NCI-H1930 (cell line): ENCODE measurements at regions not wholly inside any gene's neighbourhood (a gene's known extent, or its start where the extent isn't known, plus 50 kb on each side); places are given as distances from the start of the nearest gene placed in this dataset.

ENCODE experiments used
- DNase-seq, 2 experiments: peaks; one replicate each; lab custom pipeline; 2025; lab: John Stamatoyannopoulos, UW

GRCh38 chr3:34381243-34381642 is 582.8 kb downstream of the PDCD6IP start:
- no peak for DNase-seq

GRCh38 chr3:34382859-34383258 is 584.4 kb downstream of the PDCD6IP start:
- no peak for DNase-seq

DNA sequence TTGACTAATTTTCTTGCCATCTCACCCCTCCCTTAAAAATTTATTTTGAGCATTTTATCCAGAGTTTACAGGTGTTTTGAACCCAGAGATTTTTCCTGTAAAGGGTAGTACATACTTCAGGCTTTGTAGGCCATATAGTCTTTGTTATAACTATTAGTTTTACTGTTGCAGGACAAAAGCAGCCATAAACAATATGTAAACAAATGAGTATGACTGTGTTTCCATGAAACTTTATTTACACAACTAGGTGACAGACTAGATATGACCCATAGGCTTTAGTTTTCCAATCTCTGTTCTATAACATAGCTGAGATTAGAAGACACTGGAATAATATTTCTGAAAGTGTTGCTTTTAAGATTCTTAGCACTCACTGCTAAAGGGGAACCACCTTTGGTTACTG is 587.9 kb downstream of the PDCD6IP start:
- DNase-seq = no peak

GRCh38 chr3:34387826-34388564 is 589.6 kb downstream of the PDCD6IP start:
- DNase-seq = no peak

- DNase-seq = no peak
Measured at GRCh38 chr3:34388830-34389229, 590.4 kb downstream of the PDCD6IP start.

- DNase-seq = no peak
Measured at GRCh38 chr3:34394978-34395748, 596.7 kb downstream of the PDCD6IP start.

DNA sequence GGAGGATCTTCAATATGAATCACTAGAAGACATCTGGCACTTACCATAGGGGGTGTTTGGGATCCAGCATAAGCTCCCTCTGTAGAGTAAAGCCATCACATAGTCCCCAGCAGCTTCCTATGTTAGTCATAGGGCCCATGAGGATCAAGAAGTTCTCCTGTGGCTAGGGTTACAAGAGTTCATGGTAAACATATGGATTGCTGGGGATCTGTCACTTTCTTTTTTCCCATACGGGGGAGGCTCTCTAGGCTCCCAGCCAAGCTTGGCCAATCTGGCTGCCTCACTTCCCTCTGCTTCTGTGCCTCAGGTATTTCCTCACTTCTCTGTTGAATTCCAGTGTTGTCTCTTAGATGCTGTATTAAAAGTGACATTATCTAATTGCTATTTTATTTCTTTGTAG is 597.9 kb downstream of the PDCD6IP start:
- DNase-seq = no peak

- DNase-seq = no peak
Measured at GRCh38 chr3:34396956-34397355, 598.5 kb downstream of the PDCD6IP start.

- no peak for DNase-seq
Measured at GRCh38 chr3:34399401-34399800, 601.0 kb downstream of the PDCD6IP start.

DNA sequence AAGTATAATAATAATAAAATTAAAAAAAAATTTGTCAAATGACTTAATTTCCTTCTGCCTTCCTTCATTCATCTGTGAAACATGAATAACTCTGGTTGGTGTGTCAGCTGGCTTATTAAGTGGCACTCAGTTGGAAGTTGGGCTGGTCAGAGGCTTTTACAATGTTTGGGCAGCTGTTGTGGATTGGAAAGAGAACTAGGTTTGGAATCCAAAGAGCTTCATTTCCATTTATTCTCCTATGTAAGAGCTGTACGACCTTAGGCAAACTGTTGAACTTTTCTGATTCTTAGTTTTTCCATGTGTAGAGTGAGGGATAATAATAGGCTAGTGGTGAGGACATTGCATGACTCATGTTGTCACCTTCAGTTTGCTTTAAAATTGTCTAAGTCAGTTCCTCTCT is 606.7 kb downstream of the PDCD6IP start:
- no peak for DNase-seq

DNA sequence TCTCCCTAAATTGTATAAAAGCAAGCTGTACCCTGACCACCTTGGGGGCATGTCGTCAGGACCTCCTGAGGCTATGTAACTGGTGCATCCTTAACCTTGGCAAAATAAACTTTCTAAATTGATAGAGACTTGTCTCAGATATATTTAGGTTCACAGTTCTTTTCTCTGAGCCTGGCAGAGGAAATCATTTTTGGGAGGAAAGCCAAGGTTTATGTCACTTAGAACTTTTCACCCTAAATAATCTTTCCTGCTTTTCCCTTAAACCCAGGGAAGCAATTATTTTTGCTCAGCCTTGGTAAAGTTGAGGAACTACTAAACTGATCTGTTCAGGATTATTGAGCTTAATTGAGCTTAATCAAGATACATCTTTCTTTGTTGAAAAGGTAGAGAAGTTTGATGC is 608.9 kb downstream of the PDCD6IP start:
- DNase-seq = no peak

DNA sequence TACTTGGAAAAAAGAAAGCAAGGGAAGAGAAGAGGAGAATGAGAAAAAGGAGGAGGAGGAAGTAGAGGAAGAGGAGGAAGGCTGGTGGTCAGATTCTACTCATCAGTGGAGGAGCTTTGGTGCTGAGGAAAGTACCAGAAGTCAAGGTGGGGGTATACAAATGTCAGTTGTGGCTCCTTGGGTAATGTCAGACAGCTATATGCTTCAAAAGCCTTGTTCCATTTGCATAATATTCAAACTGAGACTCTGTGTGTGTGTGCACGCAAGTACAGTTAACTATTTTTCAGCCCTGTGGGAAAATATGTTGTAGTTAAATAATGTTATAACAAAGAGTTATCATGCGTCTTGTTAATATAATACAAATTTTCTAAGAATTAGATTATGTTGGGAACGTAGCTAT is 609.7 kb downstream of the PDCD6IP start:
- no peak for DNase-seq

- no peak for DNase-seq
Measured at GRCh38 chr3:34411596-34411995, 613.2 kb downstream of the PDCD6IP start.

- no peak for DNase-seq
Measured at GRCh38 chr3:34419801-34420200, 621.4 kb downstream of the PDCD6IP start.

DNA sequence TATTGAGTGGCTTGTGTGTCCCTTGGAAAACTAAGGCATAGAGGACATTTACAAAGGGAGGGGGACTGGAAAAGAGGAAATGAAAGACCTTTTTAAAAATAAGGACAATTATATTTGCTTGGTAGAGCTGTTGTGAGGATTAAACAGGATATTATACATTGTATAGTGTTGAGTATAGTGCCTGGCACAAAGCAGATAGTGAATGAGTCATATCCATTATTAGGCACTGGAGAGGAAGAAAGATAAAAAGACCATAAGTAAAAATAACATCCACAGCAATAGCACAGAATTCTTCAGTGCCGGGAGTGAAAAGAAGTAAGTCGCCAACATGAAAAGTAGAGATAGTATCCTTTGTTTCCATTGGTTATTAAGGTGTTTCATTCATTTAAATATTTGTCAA is 623.3 kb downstream of the PDCD6IP start:
- DNase-seq = no peak

GRCh38 chr3:34439796-34440195 is 641.4 kb downstream of the PDCD6IP start:
- DNase-seq = no peak

DNA sequence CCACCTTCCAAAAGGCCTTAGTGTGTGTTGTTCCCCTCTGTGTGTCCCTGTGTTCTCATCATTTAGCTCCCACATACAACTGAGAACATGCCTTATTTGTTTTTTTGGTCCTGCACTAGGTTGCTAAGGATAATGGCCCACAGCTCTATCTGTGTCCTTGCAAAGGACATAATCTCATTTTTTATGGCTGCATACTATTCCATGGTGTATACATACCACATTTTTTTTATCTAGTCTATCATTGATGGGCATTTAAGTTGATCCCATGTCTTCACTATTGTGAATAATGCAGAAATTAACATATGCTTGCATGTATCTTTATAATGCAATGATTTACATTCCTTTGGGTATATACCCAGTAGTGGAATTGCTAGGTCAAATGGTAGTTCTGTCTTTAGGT is 645.7 kb downstream of the PDCD6IP start:
- DNase-seq = no peak

DNA sequence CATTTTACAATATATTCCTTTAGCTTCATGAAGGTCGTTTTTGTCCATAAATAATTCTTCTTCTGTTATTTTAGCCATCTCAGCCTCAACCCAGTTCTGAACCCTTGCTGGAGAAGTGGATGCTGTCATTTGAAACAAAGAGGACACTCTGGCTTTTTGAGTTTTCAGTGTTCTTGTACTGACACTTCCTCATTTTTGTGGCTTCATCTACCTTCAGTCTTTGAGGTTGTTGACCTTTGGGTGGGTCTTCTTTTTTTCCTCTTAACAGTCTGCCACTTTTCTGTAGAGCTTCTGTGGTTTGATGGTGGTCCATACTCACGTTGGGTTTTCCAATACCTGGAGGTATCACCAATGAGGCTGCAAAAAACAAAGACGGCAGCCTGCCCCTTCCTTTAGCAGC is 650.9 kb downstream of the PDCD6IP start:
- no peak for DNase-seq

- no peak for DNase-seq
Measured at GRCh38 chr3:34463414-34463813, 665.0 kb downstream of the PDCD6IP start.

DNA sequence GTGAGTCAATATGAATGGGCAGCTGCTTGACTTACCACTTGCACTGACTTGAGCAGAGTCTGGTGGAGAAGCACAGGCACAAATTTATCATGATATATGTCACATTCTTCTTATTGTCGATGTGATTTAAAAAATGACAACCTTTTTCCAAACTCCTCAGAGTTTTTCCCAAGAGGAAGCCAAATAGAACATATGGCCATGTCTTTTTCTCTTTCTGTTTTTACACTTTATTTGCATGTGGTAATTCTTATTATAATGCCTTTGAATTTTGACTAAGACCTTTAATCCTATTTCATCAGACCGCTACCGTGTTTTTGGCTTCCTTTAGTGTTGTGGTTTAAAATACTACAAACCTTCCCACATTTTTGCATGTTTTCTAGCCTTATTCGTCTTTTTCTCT is 666.2 kb downstream of the PDCD6IP start:
- DNase-seq = no peak

- no peak for DNase-seq
Measured at GRCh38 chr3:34475851-34476250, 677.4 kb downstream of the PDCD6IP start.

- DNase-seq = no peak
Measured at GRCh38 chr3:34483311-34483887, 685.0 kb downstream of the PDCD6IP start.

DNA sequence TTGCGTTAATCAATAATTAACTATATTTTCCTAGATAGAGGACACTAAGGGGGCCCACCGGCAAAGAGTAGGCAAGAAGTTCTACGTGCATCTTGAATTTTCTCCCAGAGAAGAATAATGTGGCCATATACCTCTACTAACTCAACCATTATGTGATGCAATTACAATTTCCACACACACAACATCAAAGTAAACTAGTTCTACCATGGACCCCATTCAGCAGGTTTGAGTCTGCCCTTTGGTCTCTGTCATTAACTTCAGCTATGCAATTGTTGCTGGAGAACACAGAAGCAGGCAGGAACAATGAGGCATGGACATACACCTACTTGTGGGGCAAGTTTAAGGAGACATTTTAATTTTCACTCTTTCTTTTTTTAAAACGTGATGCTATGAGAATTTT is 705.9 kb downstream of the PDCD6IP start:
- DNase-seq = no peak
